Transverse colon (tissue), 4 donors: ENCODE measurements at regions not wholly inside any gene's neighbourhood (a gene's known extent, or its start where the extent isn't known, plus 50 kb on each side); places are given as distances from the start of the nearest gene placed in this dataset.

Experiments
- DNase-seq: peaks from one replicate; pipeline ENCODE4 v3.0.0-alpha.2; 2019
- H3K27ac ChIP-seq, 4 donors: fragments of 200-600 bp; sonication (generic); 2 replicates each; pipeline ENCODE4 v1.5.1; 2016 to 2018; ENCODE audit warnings: inconsistent platforms in 4 of 4
- H3K27me3 ChIP-seq: fragments of 200-600 bp; sonication (generic); 2 replicates; pipeline ENCODE4 v1.5.1; 2017; ENCODE audit warnings: inconsistent platforms
- H3K36me3 ChIP-seq, 4 donors: fragments of 200-600 bp; sonication (generic); 2 replicates each; pipeline ENCODE4 v1.5.1; 2017 to 2019; ENCODE audit warnings: inconsistent platforms in 4 of 4
- H3K4me1 ChIP-seq, 4 donors: fragments of 200-600 bp; sonication (generic); 2 replicates each; pipeline ENCODE4 v1.5.1; 2017 to 2020; ENCODE audit warnings: inconsistent platforms in 4 of 4
- H3K4me3 ChIP-seq, 4 donors: fragments of 200-600 bp; sonication (generic); 1 replicate in 1 of 4; 2 replicates in 3 of 4; pipeline versions ENCODE4 v1.5.1 to v1.6.1; 2017 to 2019; ENCODE audit warnings: inconsistent platforms in 4 of 4
- H3K9me3 ChIP-seq, 2 donors: fragments of 200-600 bp; sonication (generic); 2 replicates each; pipeline ENCODE4 v1.5.1; 2017 to 2019; ENCODE audit warnings: inconsistent platforms in 2 of 2
- EP300 ChIP-seq: sonication (generic); formaldehyde crosslinking; IDR thresholded peaks from one replicate; pipeline ENCODE4 v1.6.1; 2017; ENCODE audit warnings: antibody characterized with exemption, low read depth
- POLR2A ChIP-seq: fragments of 450-650 bp; IDR thresholded peaks from one replicate; pipeline ENCODE4 v1.6.1; 2016; ENCODE audit warnings: antibody characterized with exemption, mild to moderate bottlenecking, moderate library complexity
- POLR2AphosphoS5 ChIP-seq, 3 donors: sonication (generic); formaldehyde crosslinking; IDR thresholded peaks; one replicate each; pipeline ENCODE4 v1.6.1; 2016; ENCODE audit warnings: antibody characterized with exemption in 3 of 3
- WGBS, 2 donors: methylation state at CpG; one replicate each; pipeline ENCODE4 v1.1.5; 2018; ENCODE audit warnings: low coverage in 1 of 2; 5-methylcytosine and 5-hydroxymethylcytosine counted together
- in situ Hi-C, 4 donors: fragments of 200-750 bp; cut with MboI; loops; one replicate each; pipeline versions ENCODE4 v1.15.0 to v1.15.1; 2017; ENCODE audit warnings: low sequenced_read_pairs in 3 of 4, low pct_ligation_motif_present in 1 of 4, low pct_unique_long_range_greater_than_20kb in 1 of 4
- intact Hi-C: fragments of 100-400 bp; cut with DNase I; formaldehyde crosslinking; loops from one replicate; pipeline ENCODE4 v1.15.1; 2023; ENCODE audit warnings: low total_unique reads
- TF ChIP-seq, protein P1 (sequence below), 5 experiments: fragments of 200-600 bp in 3 of 5; fragments of 450-650 bp in 2 of 5; sonication (generic) in 3 of 5; IDR thresholded peaks; 1 replicate in 2 of 5; 2 replicates in 3 of 5; pipeline ENCODE4 v1.5.1; 2016 to 2017; ENCODE audit warnings: antibody characterized with exemption in 5 of 5, inconsistent platforms in 3 of 5, mild to moderate bottlenecking in 2 of 5, moderate library complexity in 1 of 5

DNA sequence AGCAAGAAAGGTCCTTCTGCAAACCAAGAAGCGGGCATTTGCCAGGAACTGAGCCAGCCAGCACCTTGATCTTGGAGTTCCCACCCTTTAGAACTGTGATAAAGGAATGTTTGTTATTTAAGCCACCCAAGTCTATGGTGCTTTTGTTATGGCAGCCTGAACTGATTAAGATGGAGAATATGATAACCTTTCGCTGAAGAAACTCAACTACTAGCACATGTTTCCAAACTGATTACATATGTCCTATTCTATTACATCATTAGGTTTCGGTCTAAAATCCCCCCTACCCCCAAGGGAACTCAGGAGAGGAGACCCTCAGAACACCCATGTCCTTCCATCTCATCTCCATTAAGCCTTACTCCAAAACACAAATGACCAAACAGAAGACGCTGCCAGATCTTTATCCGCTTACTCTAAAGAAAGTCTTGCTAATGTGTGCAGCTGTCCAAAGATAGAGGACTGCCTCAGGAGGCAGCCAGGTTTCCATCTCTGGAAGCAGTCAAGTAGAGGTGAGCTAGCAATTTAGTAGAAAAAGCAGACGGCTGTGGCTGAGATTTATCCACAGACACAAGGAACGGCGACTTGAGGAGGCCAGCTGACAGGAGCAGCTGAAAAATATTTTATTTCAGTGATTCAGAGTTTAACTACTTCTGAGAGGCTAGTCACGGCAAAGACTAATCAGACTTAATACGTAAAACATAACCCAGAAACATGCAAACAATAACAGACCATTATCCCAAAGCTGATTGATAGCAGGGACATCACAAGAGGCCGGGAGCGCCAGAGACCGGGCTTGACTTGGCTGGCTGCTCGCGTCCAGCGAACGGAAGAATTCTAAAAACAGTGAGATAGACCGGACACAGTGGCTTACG is 611.4 kb upstream of the CDH5 start:
- intact Hi-C loops (no loop called here), in situ Hi-C loops (loop anchor here in 1 of 4 donors (25.0 kb wide), 1 partner anchor 507 kb away; no protein-coding TSS in a partner anchor)
- no peak overlapping the region for H3K4me3 ChIP-seq
- no peaks in the 10 kb centered on the region for H3K36me3 ChIP-seq
- no peaks in the 10 kb centered on the region for H3K27me3 ChIP-seq
- H3K27ac ChIP-seq, result no peak overlapping the region
- TF ChIP-seq POLR2AphosphoS5 (IDR thresholded peaks at IDR 0.05), result peak; percentile 28 to 62 (median 53)
- no peak for TF ChIP-seq EP300
- peak; percentile 24 for DNase-seq
- 69 to 78% methylated on average over 14 to 19 of the region's 19 CpGs for WGBS, 2 donors
- no peaks in the 10 kb centered on the region for H3K9me3 ChIP-seq
- H3K4me1 ChIP-seq, result no peaks in the 10 kb centered on the region

DNA sequence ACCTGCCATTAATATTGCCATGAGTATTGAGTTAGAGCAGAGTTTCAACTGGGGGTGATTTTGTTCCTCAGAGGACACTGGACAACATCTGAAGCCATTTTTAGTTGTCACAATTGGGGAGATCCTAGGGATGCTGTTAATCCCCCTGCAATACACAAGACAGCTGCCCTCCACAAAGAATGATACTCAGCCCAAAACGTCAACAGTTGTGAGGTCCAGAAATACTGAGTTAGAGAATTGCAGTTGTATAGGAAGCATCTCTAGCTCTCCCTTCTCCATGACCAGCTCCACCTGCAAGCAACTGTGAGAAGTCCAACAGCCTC is 614.0 kb upstream of the CDH5 start:
- no peak for DNase-seq
- TF ChIP-seq, protein P1, sequence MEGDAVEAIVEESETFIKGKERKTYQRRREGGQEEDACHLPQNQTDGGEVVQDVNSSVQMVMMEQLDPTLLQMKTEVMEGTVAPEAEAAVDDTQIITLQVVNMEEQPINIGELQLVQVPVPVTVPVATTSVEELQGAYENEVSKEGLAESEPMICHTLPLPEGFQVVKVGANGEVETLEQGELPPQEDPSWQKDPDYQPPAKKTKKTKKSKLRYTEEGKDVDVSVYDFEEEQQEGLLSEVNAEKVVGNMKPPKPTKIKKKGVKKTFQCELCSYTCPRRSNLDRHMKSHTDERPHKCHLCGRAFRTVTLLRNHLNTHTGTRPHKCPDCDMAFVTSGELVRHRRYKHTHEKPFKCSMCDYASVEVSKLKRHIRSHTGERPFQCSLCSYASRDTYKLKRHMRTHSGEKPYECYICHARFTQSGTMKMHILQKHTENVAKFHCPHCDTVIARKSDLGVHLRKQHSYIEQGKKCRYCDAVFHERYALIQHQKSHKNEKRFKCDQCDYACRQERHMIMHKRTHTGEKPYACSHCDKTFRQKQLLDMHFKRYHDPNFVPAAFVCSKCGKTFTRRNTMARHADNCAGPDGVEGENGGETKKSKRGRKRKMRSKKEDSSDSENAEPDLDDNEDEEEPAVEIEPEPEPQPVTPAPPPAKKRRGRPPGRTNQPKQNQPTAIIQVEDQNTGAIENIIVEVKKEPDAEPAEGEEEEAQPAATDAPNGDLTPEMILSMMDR (IDR thresholded peaks at IDR 0.05), result no peak
- TF ChIP-seq POLR2A, result no peak
- no peak for TF ChIP-seq POLR2AphosphoS5 (IDR thresholded peaks at IDR 0.05)
- no peak for TF ChIP-seq EP300
- Histone ChIP-seq H3K36me3 (no peaks in the 10 kb centered on the region), H3K4me3 (no peak overlapping the region), H3K9me3 (no peaks in the 10 kb centered on the region), H3K4me1 (no peaks in the 10 kb centered on the region), H3K27me3 (no peaks in the 10 kb centered on the region), H3K27ac (no peak overlapping the region)
- in situ Hi-C loops, result loop anchor here in 1 of 4 donors (25.0 kb wide), 1 partner anchor 510 kb away; no protein-coding TSS in a partner anchor
- 47% methylated on average over 1 of the region's 1 CpG; no CpG with 5 or more reads in 1 of the 2 donors for WGBS, 2 donors
- intact Hi-C loops, result no loop called here

GRCh38 chr16:65751622-65752521 is 614.6 kb upstream of the CDH5 start:
- intact Hi-C loops (no loop called here), in situ Hi-C loops (loop anchor here in 1 of 4 donors (25.0 kb wide), 1 partner anchor 510 kb away; no protein-coding TSS in a partner anchor)
- TF ChIP-seq, protein P1 (IDR thresholded peaks at IDR 0.05), result no peak
- TF ChIP-seq POLR2AphosphoS5 (IDR thresholded peaks at IDR 0.05), result no peak
- no peak for TF ChIP-seq POLR2A
- TF ChIP-seq EP300, result no peak
- H3K4me1 ChIP-seq, result no peaks in the 10 kb centered on the region
- H3K27ac ChIP-seq, result no peak overlapping the region
- H3K36me3 ChIP-seq, result no peaks in the 10 kb centered on the region
- 69 to 76% methylated on average over 6 to 8 of the region's 8 CpGs for WGBS, 2 donors
- no peaks in the 10 kb centered on the region for H3K9me3 ChIP-seq
- no peak overlapping the region for H3K4me3 ChIP-seq
- no peaks in the 10 kb centered on the region for H3K27me3 ChIP-seq
- no peak for DNase-seq

DNA sequence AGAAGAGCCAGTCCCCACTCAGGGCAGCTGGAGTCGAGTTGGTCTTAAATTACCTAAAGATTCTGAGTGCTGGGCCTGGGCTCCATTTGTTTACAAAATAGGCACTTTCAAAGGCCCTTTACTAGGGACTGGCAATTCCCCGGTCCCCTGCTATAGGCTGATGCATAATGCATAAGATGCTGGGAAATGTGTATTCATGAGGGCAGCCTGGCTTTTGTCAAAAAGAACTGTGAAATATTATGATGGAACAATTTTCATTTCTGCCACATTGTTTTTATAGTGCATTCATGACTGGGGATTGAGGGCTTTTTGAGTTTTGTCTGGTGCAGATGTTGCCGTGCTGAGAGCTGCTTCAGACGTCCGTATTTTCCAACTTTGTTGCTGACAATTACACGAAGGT is 617.0 kb upstream of the CDH5 start:
- DNase-seq, result no peak
- Histone ChIP-seq H3K36me3 (no peaks in the 10 kb centered on the region), H3K9me3 (no peaks in the 10 kb centered on the region), H3K27me3 (no peaks in the 10 kb centered on the region), H3K4me1 (no peaks in the 10 kb centered on the region), H3K4me3 (no peak overlapping the region), H3K27ac (no peak overlapping the region)
- in situ Hi-C loops, result no loop called here
- intact Hi-C loops, result no loop called here
- TF ChIP-seq POLR2A (no peak), POLR2AphosphoS5 (IDR thresholded peaks at IDR 0.05) (no peak), EP300 (no peak)
- TF ChIP-seq, protein P1 (IDR thresholded peaks at IDR 0.05), result no peak
- WGBS, 2 donors, result 54 to 55% methylated on average over 4 to 6 of the region's 6 CpGs
